ENCODE measurements at regions not wholly inside any gene's neighbourhood (a gene's known extent, or its start where the extent isn't known, plus 50 kb on each side); places are given as distances from the start of the nearest gene placed in this dataset.

DNA sequence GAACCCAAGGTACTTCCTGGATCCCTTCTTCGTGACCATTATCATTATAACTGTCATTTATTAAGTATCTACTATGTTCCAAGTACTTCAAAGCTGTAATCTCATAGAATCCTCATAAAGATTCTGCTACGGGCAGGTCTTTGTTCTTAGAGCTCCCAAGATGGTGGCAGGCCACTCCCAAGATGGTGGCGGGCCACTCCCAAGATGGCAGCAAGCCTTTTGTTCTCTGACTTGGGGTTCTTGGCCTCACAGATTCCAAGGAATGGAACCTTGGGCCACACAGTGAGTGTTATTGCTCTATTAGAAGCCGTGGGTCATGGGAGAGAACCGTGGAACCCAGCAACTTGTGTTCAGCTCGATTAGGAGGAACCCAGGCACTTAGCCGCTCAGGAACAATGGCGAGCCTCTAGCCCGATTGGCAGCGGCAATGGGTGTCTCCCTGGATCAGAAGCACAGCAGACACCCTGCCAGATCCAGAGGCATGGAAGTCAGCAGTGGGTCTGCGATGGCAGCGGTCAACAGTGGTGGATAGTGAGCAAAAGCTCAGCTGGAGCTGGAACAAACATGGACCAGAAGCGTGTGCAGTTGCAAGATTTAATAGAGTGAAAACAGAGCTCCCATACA is 193.7 kb upstream of the BTG1 start:
- no peak for DNase-seq

DNA sequence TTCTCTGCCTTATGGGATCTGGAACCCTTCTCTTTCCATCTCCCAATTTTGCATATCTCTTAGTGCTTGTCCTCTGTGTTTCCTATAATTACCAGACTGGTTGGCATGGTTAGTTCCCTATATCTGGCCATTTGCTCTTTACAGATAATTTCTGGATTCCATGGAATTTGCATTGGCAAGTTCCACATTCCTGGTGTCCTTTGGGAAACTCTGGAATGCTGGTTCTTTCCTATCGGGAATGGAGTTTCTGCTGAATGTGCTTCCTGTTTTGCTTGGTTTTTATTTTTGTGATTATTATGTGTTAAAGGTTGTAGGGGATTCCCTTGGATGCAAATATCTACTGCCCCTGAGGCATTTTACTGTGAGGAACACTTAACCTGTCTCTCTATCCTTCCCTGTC is 193.0 kb upstream of the BTG1 start:
- DNase-seq, result no peak

DNA sequence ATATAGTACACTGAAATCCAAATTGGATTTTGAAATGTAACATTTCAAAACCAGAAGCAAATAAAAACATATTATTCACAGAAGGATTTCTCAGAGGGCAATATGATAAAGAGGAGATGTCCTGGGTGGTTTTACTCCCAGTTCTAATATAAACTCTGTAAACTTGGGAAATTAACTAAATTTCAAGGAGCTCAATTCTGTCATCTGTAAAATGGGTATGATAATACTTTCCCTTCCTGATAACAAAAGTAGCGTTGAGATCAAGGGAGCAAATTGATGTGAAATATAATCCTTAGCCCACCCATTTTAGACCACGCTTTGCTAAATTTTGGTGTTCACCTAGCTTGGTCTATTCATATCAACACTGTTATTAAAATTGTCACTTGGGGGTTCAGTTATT is 192.5 kb upstream of the BTG1 start:
- DNase-seq, result no peak

DNA sequence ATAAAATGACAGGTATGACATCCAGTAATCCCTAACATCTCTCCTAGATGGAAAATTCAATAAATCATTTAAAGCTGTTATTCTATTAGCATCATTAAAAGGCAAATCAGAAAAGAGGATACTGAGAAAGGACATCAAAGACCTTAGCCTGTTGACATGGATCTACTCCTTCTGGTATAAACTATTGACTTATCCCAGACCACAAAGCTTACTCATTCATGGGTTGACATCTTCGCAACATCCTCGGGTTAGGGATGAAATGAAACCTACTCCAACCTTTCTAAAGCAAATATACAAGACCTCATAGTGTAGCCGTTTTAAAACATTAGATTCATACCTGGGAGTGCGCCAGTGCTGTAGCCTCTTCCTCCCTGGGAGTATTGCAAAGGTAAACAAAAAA is 191.5 kb upstream of the BTG1 start:
- no peak for DNase-seq

DNA sequence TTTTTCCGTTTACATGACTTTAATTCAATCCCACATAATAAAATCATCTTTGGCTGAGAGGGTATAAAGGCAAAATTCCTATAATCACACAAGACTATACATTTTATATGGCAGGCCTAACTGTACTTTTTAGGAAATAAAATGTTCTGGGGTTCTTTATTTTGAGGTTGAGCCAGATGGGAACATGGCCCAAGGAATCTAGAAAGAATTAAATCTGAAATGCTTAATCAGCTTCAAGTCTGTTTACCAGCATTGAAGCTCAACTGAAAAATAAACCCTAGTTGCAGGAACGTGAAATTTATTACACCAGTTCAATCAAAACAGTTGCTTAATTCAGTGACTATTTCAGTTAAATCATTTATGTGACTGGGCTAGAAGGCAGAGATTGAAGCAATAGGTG is 191.0 kb upstream of the BTG1 start:
- no peak for DNase-seq

DNA sequence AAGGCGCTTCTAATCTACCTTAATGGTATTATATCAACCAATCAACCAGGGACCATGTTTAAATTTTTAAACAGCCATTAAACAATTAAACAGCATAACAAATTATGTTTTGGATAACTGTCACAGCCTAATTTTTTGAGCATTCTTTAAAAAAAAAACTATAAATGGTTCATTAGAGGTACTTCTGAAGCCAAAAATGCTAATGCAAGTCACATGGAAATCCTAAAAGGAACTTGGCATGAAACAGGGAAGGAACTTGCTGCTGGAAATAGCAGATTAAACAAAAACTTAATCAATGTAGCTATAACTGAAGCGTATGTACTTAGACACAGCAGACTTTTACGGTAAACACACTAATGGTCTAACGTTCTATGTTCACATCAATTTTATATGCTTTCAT is 190.2 kb upstream of the BTG1 start:
- no peak for DNase-seq

DNA sequence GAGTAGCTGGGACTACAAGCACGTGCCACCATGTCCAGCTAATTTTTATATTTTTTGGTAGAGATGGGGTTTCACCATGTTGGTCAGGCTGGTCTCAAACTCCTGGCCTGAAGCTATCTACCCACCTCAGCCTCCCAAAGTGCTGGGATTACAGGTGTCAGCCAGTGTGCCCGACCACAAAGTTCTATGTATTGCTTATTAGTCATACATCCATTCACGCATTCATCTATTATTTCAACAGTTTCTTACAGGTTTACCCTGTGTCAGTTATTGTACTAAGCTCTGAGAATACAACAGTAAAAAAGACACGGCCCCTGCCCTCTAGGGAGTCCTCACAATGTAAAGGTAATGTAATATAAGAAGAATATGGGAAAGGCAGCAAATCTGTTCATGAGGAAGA is 188.9 kb upstream of the BTG1 start:
- no peak for DNase-seq

DNA sequence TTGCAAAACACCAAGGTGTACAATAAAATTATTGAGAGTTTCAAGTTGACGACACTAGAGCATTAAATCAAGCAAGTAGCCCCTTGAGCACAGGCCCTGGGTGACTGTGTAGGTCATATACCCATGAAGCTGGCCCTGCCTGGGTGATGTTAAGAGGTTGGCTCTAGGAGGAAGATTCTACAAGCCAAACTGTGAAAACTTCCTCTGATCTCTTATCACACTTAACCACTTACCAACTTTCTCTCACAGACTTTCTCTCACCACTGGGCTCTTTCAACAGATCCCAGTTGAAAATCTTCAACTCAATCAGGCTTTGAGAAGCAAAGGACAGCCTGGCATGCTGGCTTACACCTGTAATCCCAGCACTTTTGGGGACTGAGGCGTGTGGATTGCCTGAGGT is 186.9 kb upstream of the BTG1 start:
- no peak for DNase-seq

DNA sequence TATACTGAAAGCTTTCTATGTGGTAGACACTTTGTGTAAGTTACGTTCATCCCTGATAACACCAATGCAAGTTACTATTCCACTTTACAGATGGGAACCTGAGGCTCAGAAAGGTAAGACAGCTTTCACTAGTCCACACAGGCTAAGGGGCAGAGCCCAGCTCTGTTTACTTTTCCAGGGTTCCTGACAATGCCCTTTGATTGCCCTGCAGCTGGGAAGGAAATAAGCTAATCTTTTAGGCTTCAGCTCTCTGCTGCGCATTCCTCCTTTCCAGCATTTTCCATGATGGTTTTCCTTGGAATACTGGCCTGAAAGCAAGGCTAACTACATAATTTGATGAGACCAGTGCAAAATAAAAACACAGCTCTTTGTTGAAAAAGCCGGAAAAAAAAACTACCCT is 185.7 kb upstream of the BTG1 start:
- DNase-seq, result no peak

DNA sequence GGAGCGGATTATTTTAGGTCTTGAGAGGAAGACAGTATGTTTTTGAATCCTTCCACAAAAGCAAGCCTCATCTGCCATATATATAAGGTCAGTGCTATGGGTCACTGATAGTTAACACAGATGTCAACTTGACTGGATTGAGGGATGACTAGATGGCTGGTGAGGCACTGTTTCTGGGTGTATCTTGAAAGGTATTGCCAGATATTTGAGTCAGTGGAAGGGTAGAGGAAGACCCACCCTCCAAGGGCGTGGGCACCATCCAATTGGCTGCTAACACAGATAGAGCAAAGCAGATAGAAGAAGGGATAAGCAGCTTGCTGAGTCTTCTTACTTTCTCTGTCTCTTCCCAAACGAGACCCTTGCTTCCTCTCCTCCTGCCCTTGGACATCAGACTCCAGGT is 185.0 kb upstream of the BTG1 start:
- no peak for DNase-seq

DNA sequence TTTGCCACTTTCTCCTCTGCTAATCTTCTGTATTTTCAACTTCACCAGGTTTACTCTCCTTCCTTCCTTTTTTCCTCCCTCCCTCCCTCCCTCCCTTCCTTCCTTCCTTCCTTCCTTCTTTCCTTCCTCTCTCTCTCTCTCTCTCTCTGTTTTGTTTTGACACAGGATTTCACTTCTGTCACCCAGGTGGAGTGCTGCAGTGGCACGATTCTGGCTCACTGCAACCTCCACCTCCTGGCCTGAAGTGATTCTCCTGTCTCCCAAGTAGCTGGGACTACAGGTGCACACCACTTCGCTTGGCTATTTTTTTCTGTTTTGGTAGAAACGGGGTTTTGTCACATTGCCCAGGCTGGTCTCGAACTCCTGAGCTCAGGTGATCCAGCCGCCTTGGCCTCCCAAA is 181.2 kb upstream of the BTG1 start:
- no peak for DNase-seq

DNA sequence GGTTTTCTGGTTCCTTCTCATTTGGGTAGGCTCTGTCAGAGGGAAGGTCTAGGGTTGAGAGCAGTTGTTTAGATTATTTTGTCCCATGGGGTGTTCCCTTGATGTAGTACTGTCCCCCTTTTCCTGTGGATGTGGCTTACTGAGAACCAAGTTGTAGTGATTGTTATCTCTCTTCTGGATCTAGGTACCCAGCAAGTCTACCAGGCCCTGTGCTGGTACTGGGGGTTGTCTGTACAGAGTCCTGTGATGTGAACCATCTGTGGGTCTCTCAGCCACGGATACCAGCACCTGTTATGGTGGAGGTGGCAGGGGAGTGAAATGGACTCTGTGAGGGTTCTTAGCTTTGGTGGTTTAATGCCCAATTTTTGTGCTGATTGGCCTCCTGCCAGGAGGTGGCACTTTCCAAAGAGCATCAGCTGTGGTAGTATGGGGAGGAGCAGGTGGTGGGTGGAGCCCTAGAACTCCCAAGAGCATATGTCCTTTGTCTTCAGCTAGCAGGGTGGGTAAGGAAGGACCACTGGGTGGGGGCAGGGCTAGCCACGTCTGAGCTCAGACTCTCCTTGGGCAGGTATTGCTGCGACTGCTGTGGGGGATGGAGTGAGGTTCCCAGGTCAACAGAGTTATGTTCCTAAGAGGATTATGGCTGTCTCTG is 179.3 kb upstream of the BTG1 start:
- DNase-seq, result no peak

DNA sequence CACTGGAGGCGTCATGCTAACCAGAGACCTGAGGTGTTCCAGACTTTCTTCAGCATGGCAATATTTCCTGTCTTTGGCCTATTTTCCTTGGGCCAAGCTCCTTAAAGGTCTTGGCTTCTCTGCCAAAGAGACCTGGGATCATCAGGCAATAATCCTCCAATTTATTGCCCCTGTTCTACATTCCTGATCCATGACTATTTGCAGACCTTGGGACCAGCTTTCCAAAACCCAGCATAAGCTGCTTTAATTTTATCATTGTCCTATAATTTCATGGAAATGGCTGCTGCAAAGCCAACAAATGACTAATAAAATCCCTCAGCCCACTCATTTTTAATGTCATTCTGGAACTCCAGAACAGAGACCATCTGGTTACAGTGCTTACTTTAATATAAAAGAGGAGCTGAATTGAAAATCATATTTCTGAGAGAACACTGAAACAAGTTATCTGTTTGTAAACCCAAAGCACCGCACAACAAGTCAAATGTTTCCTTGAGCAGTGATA is 166.9 kb upstream of the BTG1 start:
- no peak for DNase-seq

DNA sequence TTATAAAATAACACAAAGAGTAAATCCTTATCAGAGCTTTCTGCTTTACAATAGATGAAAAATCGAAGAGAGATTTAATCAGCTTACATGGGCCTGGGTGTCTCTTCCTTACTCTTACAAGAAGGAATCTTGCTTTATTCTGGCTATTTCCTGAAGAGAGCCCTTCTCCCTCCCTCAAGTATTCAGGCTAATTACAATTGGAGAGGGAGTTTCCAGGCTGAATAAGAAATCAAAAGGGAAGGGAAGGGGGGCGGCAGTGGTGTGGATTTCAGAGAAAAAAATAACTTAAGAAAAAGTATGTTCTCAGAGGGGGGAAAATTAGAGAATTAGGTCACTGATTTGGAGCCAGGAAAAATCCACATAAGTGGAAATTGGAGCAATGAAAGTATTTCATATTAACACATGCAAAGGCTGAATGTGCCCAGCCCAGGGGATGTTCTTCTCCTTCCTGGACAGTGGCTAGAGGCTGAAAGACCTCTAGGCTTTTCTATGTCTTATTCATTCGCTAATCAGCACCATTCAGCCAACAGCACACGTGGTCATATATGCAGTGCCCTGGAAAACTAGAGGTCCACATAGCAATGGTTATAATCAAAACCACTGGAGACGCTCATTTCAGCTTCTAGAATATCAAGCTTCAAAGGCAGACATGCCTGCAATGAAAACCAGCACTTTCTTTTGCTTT is 158.9 kb upstream of the BTG1 start:
- DNase-seq, result no peak

DNA sequence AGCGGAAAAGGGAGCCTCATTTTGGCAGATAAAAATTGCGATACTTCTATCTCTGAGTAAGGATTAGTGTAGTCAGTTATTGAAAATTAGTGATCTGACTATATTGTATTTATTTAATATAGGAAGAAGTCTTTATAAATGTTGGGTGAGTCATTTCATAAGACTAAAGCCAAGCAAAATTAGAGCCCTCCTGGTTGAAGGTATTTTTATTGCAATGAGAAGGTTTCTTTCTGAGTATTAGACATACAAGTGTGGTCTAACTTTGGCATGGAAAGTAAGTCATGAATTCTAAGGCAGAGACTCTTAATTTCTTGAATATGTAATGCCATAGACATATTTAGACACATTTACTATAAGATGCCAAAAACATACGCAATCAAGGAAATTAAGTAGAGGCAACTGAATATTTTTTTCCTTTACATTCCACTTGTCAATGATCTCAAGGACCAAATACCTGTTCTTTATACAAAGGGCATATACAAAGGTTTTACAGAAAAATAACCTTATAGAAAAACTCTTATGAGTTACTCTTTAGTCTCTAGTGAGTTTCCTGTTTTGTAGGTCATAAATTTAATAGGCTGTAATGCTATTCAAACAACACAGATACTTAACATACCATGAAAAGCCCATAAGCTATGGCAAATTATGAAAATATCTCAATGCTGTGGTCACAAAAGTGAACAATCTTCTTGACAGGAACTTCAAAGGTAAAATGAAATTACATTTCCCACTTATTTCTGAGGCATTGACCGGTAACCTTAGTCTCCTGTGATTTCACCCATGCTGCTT is 156.6 kb upstream of the BTG1 start:
- DNase-seq, result no peak

DNA sequence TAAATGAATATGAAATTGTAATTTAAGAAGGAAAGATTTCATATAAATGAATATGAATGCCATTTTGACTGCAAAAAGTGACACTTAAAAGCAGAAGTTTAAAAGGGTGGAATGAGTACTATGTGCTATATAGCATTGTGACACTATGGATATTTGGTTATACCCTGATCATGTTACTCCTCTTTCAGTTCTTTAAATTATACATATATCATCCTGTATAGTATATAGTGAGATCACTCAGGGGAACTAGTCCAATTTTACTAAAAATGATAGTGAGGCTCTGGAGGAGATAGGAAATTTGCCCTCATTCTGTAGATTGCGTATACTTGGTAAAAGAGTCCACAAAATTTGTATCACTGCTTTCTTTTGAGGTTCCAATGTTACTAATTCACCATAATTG is 155.7 kb upstream of the BTG1 start:
- no peak for DNase-seq

DNA sequence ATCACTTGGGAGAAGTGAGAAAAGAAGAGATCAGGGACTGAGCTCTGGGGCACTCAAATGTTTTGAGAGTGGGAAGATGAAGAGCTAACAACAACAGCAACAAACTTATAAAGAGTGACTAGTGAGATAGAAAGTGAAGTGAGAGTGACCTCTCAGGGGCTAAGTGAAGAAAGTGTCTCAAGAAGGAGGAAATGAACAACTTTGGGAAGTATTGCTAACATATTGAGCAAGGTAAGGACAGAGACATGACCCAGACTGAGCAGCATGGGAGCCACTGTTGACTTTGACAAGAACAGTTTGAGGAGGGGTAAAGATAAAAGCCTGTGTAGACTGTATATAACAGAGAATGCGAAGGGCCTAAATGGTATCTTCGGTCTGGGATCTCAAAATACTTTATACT is 155.1 kb upstream of the BTG1 start:
- DNase-seq, result no peak

DNA sequence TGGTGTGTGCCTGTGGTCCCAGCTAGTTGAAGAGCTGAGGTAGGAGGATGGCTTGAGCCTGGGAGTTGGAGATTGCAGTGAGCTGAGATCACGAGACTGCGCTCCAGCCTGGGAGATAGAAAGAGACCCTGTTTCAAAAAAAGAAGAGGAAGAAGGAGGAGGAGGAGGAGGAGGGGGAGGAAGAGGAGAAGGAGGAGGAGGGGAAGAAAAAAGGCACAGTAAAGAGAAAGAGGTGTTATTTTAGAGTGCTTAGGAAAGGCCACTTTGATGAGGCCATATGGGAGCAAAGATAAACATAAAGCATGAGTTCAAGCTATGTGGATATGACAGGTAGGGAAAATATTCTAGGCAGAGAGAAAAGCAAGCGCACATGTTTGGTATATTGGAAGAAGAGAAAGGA is 154.1 kb upstream of the BTG1 start:
- DNase-seq, result no peak

DNA sequence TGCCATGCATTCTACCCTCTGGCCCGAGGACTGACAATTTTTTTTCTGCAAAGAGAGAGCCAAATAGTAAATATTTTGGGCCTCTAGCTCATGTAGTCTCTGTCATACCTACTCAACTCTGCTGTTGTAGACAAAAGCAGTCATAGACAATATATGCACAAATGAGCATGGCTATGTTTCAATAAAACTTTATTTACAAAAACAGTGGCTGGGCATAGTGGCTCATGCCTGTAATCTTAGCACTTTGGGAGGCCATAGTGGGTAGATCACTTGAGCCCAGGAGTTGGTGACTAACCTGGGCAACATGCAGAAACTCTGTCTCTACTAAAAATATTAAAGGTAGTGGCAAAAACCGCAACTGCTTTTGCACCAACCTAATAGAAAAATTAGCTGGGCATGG is 153.7 kb upstream of the BTG1 start:
- no peak for DNase-seq

DNA sequence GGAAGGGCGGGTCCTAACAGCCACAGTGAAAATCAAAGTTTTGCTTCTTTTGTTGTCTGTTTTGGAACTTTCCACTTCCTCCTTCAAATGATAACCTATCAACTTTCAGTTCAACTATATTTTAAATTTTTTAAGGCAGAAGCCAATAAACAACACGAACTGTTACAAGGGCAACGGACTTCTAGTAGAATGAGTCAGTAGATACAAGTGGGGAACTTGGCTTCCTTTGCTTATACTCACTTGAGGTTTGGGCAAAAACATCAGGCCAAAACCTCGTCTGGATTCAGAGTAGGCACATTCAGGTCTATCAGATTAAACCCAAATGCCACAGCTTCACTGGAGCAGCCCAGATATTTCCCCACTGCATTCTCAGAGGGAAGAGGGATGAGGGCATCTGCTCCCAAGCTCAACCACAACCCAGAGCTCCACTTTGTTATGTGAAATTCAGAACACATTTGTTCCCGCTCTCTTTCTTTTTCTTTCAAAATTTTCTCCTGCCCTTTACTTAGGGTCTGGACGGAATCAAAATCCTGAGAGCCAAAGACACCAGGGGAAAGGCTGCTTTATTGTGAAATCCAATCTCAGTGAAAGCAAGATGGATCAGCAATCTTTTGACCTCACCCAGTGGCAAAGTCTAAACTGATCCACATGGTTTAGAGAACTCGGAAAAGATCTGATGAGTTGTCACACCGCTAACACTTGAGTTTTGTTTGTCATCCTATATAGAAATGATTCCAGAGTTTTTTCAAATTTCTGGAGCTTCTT is 152.5 kb upstream of the BTG1 start:
- DNase-seq, result no peak

DNA sequence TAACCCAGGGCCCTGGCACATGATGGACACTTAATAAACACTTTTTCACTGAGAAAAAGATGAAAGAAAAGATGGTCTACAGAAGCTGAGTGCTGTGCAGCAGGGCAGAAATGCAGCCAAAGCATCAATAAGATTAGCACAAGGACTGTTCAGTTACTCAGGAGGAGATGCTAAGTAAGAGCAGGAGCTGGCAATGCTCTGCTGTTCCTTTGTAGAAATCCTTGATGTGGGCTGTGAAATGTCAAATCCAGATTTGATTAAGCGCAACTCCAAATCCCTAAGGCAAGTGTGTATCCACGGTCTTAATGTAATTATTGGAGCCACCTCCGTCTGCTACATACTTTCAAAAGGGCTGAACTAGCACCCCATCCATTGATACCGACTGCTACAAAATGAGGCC is 151.8 kb upstream of the BTG1 start:
- no peak for DNase-seq

DNA sequence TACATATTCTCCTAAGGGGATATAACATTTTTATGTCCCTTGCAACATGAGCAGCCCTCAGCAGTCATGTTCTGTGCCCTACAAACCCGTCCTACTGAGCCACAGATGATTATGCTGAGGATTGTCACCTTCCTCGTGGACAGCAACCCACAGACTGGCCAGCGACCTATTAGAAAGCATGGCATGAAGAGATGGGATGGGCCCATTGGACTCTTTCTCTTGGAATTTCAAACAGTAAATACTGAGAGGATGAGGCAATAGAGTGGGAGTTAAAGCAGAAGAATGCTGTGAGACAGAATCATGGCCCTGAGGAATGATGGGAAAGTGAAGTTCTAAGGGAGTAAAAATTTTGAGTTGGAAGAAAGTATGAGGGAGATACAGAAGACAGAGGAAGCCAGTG is 149.9 kb upstream of the BTG1 start:
- DNase-seq, result no peak

All from NCI-H146 (cell line).